OCI-LY1 (cell line): ENCODE measurements at regions not wholly inside any gene's neighbourhood (a gene's known extent, or its start where the extent isn't known, plus 50 kb on each side); places are given as distances from the start of the nearest gene placed in this dataset.

Source experiments
- H2AFZ ChIP-seq: fragments of 200-600 bp; sonication (generic), shearing (Covaris generic); 2 replicates; pipeline ENCODE4 v1.6.0; 2014; ENCODE audit warnings: antibody characterized with exemption, mild to moderate bottlenecking, low read length
- H3F3A ChIP-seq: fragments of 200-600 bp; sonication (generic), shearing (Covaris generic); 2 replicates; pipeline ENCODE4 v1.6.0; 2014; ENCODE audit warnings: mild to moderate bottlenecking, antibody characterized with exemption, low read length, moderate library complexity; ENCODE audit not compliant: insufficient read depth
- H3K27ac ChIP-seq: fragments of 200-600 bp; sonication (generic); 2 replicates; pipeline ENCODE4 v1.5.1; 2014; ENCODE audit warnings: low read length, mixed run types, mild to moderate bottlenecking, low read depth; ENCODE audit not compliant: poor library complexity, severe bottlenecking
- H3K27me3 ChIP-seq: fragments of 200-600 bp; sonication (generic); 2 replicates; pipeline ENCODE4 v1.6.0; 2014; ENCODE audit warnings: antibody characterized with exemption, mild to moderate bottlenecking, low read length, moderate library complexity; ENCODE audit not compliant: insufficient read depth
- H3K36me3 ChIP-seq: fragments of 200-600 bp; sonication (generic); 2 replicates; pipeline ENCODE4 v1.6.1; 2014; ENCODE audit warnings: mild to moderate bottlenecking, antibody characterized with exemption, low read length, moderate library complexity, mixed read lengths; ENCODE audit not compliant: insufficient read depth
- H3K4me1 ChIP-seq: fragments of 200-600 bp; sonication (generic); 2 replicates; pipeline ENCODE4 v1.5.1; 2014; ENCODE audit warnings: mild to moderate bottlenecking, low read length, moderate library complexity; ENCODE audit not compliant: insufficient read depth, severe bottlenecking
- H3K4me2 ChIP-seq: fragments of 200-600 bp; sonication (generic), shearing (Covaris generic); 2 replicates; pipeline ENCODE4 v1.6.1; 2014; ENCODE audit warnings: low read length
- H3K4me3 ChIP-seq: fragments of 200-600 bp; sonication (generic); 2 replicates; pipeline ENCODE4 v1.5.1; 2014; ENCODE audit warnings: low read length, low read depth, mild to moderate bottlenecking, mixed read lengths; ENCODE audit not compliant: poor library complexity, severe bottlenecking
- H3K79me2 ChIP-seq: fragments of 200-600 bp; shearing (Covaris generic); 2 replicates; pipeline ENCODE4 v1.6.1; 2016; ENCODE audit warnings: mixed run types, low read length, mixed read lengths; ENCODE audit not compliant: insufficient read depth
- H3K9ac ChIP-seq: fragments of 200-600 bp; sonication (generic), shearing (Covaris generic); 2 replicates; pipeline ENCODE4 v1.6.1; 2014; ENCODE audit warnings: mild to moderate bottlenecking, low read length, mixed read lengths
- H3K9me2 ChIP-seq: fragments of 200-600 bp; sonication (generic), shearing (Covaris generic); 2 replicates; pipeline ENCODE4 v1.6.1; 2014; ENCODE audit warnings: low read depth, mild to moderate bottlenecking, low read length, mixed read lengths
- H3K9me3 ChIP-seq: fragments of 200-600 bp; shearing (Covaris generic); 2 replicates; pipeline ENCODE4 v1.6.1; 2014; ENCODE audit warnings: low read length, mixed read lengths
- H4K20me1 ChIP-seq: fragments of 200-600 bp; sonication (generic), shearing (Covaris generic); 2 replicates; pipeline ENCODE4 v1.6.0; 2016; ENCODE audit warnings: mild to moderate bottlenecking, low read length; ENCODE audit not compliant: insufficient read depth
- EZH2 ChIP-seq: fragments of 200-600 bp; sonication (generic), shearing (Covaris generic); IDR thresholded peaks from 2 replicates; pipeline ENCODE4 v1.8.0; 2017; ENCODE audit warnings: borderline replicate concordance, mixed run types, mild to moderate bottlenecking, antibody characterized with exemption, low read length, moderate library complexity, mixed read lengths
- TF ChIP-seq, protein P1 (sequence below): fragments of 200-600 bp; sonication (generic), shearing (Covaris generic); IDR thresholded peaks from 2 replicates; pipeline ENCODE4 v1.5.1; 2017; ENCODE audit warnings: mild to moderate bottlenecking, antibody characterized with exemption, low read length, moderate library complexity, mixed read lengths

GRCh38 chr2:121165038-121165542, 119.9 kb downstream of the TFCP2L1 start:
- Histone ChIP-seq H3K79me2 (no peaks in the 10 kb centered on the region), H3K9me3 (peaks cover 4% of the 10 kb centered on the region; the same call in 1 of the 2 replicates), H3K27me3 (no peaks in the 10 kb centered on the region), H2AFZ (no peak overlapping the region), H3K36me3 (no peaks in the 10 kb centered on the region), H3K4me3 (no peak overlapping the region), H3K4me1 (no peaks in the 10 kb centered on the region), H3K9ac (no peak overlapping the region), H3K27ac (no peak overlapping the region), H3K4me2 (no peak overlapping the region), H3F3A (no peaks in the 10 kb centered on the region), H4K20me1 (no peaks in the 10 kb centered on the region), H3K9me2 (no peaks in the 10 kb centered on the region)
- TF ChIP-seq, protein P1, sequence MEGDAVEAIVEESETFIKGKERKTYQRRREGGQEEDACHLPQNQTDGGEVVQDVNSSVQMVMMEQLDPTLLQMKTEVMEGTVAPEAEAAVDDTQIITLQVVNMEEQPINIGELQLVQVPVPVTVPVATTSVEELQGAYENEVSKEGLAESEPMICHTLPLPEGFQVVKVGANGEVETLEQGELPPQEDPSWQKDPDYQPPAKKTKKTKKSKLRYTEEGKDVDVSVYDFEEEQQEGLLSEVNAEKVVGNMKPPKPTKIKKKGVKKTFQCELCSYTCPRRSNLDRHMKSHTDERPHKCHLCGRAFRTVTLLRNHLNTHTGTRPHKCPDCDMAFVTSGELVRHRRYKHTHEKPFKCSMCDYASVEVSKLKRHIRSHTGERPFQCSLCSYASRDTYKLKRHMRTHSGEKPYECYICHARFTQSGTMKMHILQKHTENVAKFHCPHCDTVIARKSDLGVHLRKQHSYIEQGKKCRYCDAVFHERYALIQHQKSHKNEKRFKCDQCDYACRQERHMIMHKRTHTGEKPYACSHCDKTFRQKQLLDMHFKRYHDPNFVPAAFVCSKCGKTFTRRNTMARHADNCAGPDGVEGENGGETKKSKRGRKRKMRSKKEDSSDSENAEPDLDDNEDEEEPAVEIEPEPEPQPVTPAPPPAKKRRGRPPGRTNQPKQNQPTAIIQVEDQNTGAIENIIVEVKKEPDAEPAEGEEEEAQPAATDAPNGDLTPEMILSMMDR: no peak
- TF ChIP-seq EZH2: no peak
